Hindlimb muscle (tissue), 1 donor: ENCODE measurements at regions not wholly inside any gene's neighbourhood (a gene's known extent, or its start where the extent isn't known, plus 50 kb on each side); places are given as distances from the start of the nearest gene placed in this dataset.
A peak's percentile ranks its signal among the peaks of the same experiment; 100 is the strongest.

ENCODE experiments used
- DNase-seq: peaks from one replicate; pipeline ENCODE4 v3.0.0-alpha.2; 2013

DNA sequence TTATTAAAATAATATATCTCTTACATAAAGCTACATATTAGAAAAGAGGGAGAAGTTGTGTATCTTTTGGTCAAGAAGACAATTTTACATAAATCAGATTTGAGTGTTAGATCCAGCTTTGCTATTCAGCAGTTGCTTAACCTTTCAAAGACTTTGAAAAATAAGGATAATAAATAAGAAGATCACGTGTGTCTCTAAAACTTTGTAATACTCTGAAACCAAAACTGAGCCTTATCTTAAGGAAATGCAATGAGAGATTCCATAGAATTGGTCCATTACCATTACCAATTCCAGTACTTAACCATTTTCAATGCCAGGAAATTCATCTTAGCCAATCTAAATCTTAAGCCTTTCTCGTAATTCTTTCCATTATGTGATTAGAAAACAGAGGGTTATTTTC, 89.2 kb upstream of the COL5A2 start:
- DNase-seq: no peak

DNA sequence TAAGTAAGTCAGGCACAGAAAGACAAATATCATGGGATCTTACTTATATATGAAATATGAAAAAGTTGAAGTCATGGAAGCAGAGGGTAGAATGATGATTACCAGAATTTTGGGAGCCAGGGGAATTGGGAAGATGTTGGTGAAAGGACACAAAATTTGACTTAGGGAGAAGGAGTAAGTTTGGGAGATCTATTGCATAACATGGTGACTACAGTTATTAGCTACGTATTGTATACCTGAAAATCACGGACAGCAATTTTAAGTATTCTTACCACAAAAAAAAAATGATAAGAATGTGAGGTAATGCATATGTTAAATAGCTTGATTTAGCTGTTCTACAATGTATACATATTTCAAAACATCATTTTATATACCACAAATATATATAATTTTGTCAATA, 94.2 kb upstream of the COL5A2 start:
- DNase-seq: no peak

DNA sequence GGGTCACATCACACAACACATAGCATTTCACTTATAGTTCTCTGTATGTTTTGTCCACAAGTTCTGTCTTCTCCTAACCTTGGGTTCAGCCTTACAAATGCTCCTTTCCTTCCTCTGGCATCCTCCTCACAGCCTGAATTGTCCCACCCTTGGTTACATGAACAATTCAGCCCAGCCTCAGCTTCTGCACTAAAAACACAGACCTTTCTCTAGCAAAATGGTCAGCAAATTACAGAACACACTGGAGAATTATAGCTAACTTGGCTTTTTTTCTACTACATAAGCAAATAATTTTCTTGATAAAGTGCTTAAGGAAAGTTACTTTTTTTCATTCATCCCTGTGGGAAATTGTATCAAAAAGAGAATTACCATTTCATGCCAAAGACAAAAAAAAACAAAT, 94.8 kb upstream of the COL5A2 start:
- no peak for DNase-seq

DNA sequence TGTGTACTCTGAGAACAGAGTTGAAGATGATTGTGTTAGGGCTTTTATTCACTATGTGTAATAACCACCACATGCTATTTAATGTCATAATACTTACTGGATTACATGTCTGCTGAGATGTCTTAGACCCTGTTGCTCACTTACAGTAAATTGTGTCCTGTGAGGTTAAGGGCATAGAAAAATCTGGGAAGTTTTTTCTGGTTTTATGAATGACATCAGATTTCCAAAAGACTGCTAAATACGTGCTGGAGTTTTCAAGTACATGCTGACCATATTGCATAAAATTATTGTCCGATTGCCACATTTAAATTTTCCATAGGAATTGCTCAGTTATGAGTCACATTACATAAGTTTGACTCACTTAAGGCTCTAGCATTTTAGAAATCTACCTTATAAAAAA, 96.7 kb upstream of the COL5A2 start:
- peak; percentile 80 for DNase-seq

DNA sequence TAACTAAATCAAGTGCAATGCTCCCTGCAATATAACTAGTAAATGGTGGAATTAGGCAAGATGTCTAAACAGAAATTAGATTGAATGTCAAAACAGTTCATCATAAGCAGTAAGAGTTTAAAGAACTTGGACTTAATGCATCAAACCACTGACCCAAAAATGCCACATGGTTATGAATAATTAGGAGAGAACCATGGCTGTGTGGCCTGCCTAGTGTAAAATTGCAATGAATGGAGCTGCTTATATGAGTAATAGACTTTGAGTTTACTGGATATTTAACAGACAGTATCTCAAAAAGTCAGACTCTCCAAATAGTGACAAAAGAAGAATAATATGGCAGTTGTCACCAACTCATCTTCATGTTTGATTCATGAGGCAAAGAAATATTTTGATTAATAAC, 101.6 kb upstream of the COL5A2 start:
- no peak for DNase-seq

DNA sequence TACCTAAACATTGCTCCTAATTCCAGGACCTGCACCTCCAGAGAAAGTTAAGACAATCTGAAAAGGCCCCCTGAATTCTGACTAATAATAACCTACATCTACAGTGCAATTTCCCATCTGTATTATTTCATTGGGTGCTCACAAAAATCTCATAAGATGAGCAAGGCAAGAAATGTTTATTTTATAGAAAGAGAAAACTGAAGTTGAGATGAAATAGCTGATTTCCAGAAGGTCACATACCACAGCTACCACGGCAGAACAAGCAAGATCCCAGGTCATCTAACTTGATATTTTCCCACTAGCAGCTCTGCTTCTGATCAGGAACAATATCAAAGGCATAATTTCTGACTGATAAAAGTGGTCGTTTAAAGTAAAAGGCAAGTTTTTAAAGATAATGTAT, 105.8 kb upstream of the COL5A2 start:
- no peak for DNase-seq

DNA sequence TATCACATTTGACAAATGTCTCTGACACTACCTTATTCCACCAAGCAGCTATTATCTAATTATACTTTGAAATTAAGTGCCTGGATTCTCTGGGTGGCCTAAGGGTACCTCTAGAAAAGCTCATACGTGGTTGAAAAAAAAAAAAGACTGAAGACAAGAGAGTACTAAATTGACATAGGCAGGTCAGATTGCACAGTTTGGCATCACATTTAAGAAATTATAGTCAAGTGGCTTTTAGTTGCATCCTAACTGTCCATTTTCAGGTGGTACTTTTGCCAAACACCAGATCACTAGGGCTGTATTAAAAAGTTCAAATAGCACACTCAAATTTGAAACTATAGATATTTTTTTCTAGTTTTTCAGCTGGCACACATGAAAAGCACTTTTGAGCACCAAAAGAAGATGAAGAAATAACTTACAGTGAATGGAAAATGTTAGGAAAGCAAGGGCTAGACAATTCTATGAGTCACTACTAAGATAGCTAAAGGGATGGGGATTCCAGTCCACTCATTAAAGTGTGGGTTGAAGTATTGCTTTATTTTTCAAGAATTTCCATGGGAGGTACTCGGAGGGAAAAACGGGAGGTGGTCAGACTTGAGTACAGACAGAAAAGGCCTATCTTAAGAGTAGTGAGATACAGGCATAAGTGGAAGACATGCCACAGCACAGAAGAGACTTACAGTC, 106.5 kb upstream of the COL5A2 start:
- DNase-seq: peak; percentile 58

DNA sequence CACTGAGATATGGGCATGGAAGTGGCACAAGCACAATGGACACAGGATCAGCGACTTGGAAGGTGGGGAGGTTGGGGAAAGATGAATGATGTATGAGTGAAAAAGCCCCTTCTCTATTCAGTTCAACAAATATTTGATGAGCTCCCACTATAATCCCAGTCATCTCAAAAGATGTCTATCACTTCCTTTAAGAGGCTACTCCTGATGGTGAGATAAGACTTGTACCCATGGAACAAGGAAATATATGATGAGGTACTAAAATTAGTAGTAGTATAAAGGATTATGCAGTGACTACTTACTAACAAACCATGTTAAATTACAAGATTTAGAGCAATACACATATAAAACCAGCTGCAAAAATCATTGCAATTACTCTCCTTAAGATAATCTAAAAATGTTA, 107.8 kb upstream of the COL5A2 start:
- DNase-seq: no peak

DNA sequence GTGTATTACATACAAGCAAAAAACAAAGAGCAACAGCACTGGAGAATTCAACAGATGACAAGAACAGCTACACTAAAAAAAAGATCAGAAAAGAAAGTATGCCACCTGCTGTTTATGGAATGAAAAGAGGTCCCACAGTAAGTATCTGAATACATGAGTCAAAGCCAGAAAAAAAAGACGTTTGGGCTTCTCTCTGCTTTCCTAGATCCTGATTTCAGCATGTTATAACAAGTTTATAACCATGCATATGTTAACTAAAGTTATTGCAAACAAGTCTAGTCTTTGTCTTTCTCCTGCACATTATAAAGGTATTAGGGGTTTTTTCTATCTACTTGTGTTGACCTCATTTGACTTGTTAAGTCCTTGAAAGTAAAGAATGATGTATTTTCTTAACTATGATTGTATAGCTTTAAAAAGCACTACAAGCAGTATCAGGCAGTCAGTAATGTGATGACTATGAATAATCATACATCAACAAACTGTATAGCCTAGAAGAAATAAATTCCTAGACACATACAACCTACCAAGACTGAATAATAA, 108.5 kb upstream of the COL5A2 start:
- peak; percentile 77 for DNase-seq

DNA sequence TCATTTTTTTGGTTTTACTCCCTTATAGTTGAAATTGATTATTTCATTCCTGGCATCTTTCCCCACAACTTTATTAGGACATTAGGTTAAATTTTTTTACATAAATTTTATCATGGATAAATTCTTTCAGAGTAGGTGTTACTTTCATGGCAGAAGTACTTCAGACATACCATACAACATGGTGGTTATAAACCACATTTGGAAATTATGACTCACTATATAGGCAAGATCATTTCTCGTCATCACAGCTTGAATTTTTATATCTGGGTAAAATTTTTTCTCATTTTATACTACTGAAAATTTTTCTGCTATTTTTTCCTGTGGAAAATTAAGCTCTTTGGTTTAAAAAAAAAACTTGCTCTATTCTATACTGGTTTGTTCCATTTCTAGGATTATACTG, 111.9 kb upstream of the COL5A2 start:
- DNase-seq: no peak

DNA sequence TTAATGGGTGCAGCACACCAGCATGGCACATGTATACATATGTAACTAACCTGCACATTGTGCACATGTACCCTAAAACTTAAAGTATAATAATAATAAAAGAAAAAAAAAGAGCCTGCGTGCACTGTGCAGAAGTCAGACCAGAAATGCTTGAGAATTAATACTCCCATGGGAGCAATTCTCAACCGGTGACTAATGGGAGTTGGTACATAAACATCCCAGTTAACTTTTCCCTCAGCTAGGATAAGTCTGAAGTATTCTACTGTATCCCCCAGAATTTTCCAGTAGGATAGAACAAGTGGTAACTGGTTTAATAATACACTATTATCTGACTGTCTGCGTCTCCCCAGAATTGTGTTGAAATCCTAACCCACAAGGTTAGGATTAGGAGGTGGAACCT, 113.6 kb upstream of the COL5A2 start:
- no peak for DNase-seq

DNA sequence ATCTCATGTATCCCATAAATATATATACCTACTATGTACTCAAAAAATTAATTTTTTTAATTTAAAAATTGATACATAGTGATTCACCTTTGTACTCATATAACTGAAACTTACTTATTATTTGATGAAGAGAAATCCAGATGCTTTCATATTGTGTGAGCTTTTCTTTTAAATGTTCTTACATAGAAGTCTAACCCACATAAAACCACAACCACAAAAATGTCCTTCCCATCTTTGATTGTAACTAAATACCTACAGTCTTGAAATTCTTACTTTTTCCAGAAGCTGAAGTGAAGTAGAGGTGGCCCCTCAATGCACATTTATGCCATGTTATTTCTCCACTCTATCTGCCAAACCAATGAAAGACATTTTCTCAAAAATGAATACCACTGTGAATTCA, 117.9 kb upstream of the COL5A2 start:
- DNase-seq: no peak

DNA sequence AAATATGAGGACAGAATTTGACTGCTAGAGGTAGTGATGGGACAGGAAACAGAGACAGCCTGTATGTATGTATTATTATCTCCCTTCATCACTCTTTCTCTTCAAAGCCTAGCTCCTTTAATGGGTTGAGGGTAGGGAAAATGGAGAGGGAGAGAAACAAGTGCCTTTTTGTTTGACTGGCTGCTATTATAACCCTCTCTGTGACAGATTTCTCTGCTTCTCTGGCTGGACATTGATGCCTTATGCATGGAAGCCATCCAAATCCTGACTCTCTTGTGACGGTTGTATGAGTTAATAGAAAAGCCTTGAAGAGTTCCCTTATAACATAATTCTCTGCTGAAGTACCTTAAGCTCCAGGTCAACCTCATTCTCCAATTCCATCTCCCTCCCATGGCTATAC, 118.5 kb upstream of the COL5A2 start:
- DNase-seq: no peak

DNA sequence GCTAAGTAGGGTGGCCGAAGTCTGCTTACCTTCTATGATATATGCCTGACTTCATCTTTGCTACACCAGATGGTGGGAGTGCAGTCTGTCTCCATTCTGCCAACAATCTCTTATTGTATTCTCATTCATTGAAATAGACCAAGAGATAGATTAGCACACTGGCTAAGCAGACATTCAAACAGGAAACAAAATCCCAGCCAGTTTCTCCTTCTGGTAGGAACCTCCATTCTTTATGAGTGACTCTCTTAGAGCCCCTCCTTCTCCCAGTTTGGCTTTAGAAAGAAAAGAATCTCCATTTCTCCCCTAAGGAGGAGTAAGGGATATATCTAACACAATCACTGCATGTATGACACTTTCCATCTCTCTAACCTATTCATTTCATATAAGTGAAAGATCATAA, 118.9 kb upstream of the COL5A2 start:
- no peak for DNase-seq

DNA sequence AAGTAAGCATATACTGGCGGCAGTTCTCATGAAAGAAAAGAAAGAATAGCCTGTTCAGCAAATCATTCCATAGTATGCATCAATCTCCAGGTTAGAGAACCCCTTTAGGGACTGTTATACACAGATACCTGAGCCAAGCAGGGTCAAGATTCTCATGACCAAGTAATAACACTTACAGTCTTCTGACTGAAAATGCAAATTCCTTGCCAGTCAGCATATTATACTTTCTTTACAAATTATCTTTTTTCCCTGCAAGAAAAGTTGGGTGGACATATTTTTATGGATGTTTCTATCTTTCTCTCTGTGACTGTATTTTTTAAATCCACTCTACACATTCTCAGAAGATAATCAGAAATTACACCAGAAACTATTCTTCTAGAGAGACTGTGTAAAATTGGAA, 120.4 kb upstream of the COL5A2 start:
- no peak for DNase-seq

DNA sequence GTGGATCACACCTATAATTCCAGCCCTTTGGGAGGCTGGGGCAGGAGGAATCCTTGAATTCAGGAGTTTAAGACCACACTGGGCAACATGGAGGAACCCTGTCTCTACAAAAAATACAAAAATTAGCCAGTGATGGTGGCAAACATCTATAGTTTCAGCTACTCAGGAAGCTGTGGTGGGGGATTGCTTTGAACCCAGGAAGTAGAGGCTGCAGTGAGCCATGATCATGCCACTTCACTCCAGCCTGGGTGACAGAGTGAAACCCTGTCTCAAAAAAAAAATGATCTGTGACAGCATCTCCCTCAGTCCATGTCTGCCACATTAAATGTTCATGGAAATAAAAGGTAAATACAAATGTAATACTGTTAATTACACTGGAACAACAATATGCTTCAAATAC, 121.4 kb upstream of the COL5A2 start:
- no peak for DNase-seq

DNA sequence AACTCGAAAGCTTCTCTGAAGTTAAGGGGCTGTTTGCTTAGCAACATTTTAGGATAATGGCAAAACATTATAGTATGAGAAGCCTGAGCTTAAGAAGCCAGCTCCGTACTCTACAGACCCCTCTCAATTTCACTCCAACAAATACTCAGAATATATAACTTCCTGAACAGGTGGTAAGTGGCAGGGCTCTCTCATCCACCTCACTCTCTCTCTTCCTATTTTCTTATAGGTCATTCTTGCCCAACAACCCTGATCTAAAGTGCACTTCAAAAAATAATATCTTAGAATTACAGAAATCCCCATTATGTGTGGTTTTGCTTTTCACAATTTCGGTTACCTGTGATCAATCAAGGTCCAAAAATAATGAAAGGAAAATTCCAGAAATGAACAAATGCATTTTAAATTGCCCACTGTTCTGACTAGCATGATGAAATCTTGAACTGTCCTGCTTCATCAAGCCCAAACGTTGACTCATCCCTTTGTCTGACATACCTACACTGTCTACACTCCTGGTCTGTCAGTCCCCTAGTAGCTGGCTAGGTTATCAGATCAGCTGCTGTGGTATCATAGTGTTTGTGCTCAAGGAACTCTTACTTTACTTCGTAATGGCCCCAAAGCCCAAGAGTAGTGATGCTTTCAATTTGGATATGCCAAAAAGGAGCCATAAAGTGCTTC, 122.8 kb upstream of the COL5A2 start:
- no peak for DNase-seq

DNA sequence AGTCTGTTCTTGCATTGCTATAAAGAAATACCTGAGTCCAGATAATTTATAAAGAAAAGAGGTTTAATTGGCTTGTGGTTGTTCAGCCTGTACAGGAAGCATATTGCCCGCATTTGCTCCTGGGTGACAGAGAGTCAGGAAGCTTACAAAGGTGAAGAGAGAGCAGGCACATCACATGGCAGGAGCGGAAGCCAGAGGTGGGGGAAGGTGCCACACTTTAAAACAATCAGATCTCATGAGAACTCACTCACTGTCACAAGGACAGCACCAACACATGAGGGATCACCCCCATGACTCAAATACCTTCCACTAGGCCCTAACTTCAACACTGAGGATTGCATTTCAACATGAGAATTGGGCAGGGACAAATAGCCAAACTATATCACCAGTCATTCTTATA, 124.8 kb upstream of the COL5A2 start:
- DNase-seq: no peak

DNA sequence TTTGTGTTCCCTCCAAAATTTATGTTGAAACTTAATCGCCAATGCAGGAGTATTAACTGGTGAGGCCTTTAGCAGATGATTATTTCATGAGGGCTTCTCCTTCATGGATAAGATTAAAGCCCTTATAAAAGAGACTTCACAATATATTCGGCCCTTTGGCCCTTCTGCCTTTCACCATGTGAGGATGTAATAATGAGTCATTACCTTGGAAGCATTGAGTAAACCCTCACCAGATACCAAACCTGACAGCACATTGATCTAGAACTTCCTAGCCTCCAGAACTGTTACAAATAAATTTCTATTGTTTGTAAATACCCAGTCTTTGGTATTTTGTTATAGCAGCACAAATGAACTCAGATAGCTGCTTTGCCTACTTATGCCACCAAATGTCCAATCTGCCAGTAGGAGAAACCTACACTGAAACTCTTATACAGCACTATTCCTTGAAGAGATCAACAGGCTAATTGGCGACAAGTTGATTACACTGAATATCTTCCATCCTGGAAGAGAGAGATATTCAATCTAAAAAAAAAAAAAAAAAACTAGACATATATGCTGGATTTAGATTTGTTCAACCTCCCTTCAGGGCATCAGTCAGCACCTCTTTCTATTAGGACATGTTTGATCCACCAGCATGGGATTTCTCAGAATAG, 125.9 kb upstream of the COL5A2 start:
- DNase-seq: no peak

DNA sequence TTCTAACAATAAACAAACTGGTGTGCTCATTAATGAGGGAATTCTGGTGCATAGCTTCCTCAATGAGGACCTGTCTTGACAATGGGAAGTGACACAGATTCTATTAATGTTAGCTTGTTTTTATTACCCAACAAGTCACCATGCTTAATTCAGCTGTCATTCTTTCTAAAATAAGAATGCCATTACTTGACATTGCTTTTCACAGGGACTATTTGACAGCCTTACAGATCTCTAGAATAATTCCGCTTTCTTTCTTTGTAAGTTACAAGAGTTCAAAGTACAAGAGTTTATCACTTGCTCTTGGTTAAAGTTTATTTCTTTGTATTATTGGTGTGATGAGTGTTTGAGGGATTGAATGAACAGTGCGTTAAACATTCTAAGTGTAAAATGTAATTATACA, 127.0 kb upstream of the COL5A2 start:
- no peak for DNase-seq

DNA sequence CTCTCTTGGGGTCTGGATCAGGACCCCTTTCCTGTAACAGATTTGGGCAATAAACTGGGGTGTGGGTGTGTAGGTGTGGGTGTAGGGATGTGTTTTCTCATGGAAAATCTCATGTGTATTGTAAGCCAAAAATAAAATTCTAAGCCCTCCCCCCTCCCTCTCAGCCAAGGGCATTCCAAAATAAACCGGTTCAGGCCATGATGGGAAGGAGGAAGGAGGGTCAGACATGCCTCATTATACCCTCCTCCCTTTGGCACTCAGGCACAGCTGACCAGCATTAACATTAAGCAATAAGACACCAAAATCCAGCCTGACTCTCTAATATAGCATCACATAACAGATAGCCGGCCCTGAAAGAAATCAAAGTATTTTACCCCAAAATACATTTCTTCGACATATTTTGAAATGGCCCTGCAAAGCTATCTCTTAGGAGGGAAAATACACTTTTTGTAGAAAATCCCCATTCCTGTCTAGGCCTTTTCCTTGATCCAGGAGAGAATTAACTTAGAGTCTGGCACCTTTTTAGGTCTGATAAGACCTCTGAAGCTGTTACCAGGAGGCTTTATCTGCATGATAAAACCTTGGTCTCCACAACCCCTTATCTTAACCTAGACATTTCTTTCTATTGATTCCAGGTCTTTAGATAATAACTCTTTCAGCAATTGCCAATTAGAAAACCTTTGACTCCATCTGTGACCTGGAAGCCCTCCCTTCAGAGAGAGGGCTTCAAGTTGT, 128.7 kb upstream of the COL5A2 start:
- DNase-seq: no peak

DNA sequence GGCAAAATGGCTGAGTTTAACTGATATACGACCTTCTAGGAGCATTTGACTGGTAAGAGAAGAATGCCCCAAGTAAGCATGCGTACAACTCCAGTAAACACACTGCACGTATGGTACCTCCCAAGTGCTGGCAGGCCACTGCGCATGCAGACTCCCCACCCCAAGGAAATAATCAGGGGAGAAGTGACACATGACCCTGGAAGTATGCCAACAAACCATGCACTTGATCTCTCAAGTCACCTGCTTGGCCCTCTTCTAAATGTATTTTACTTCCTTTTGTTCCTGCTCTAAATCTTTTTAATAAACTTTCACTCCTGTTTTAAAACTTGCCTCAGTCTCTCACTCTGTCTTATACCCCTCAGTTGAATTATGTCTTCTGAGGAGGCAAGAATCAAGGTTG, 129.8 kb upstream of the COL5A2 start:
- no peak for DNase-seq

DNA sequence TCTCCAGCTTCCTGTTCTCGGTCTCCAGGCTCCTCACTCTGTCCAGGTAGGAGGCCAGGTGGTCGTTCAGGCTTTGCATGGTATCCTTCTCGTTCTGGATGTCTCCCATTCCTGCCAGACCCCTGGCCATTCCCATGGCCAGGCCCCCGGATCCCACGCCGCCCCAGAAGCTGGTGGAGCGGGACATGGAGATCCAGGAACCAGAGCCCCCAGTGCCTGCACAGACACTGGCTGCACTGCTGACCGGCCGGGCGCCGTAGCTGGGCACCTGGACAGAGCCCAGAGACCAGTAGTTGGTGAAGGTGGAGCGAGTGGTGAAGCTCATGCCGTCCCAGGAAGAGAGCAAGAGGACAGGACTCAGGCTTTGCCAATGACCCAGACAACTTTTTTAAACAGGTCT, 129.1 kb upstream of the WDR75 start:
- DNase-seq: no peak
